ENCODE measurements at regions not wholly inside any gene's neighbourhood (a gene's known extent, or its start where the extent isn't known, plus 50 kb on each side); places are given as distances from the start of the nearest gene placed in this dataset.

GRCh38 chr5:174309131-174309795, 263.8 kb downstream of the NSG2 start:
- DNase-seq (ENCODE audit: low spot score): no peak
- TF ChIP-seq CTCF (IDR thresholded peaks at IDR 0.05; ENCODE audit: extremely low read depth, insufficient read depth, missing control alignments): no peak
- in situ Hi-C loops (cut with MboI; ENCODE audit: low pct_unique_long_range_greater_than_20kb, low sequenced_read_pairs, unreplicated experiment): loop anchor here (25.0 kb wide), 2 partner anchors 247 to 697 kb away; partner anchors contain the start of gene BOD1

- in situ Hi-C loops (cut with MboI; ENCODE audit: low pct_unique_long_range_greater_than_20kb, low sequenced_read_pairs, unreplicated experiment): loop anchor here (25.0 kb wide), 2 partner anchors 248 to 698 kb away; partner anchors contain the start of gene BOD1
- no peak for DNase-seq (ENCODE audit: low spot score)
- TF ChIP-seq CTCF (IDR thresholded peaks at IDR 0.05; ENCODE audit: extremely low read depth, insufficient read depth, missing control alignments): no peak
These were observed 264.7 kb downstream of the NSG2 start for GRCh38 chr5:174310243-174310642.

- DNase-seq (ENCODE audit: low spot score): no peak
- TF ChIP-seq CTCF (IDR thresholded peaks at IDR 0.05; ENCODE audit: extremely low read depth, insufficient read depth, missing control alignments): no peak
- in situ Hi-C loops (cut with MboI; ENCODE audit: low pct_unique_long_range_greater_than_20kb, low sequenced_read_pairs, unreplicated experiment): loop anchor here (25.0 kb wide), 2 partner anchors 248 to 698 kb away; partner anchors contain the start of gene BOD1
These were observed 265.2 kb downstream of the NSG2 start for GRCh38 chr5:174310706-174311105.

- DNase-seq (ENCODE audit: low spot score): no peak
- in situ Hi-C loops (cut with MboI; ENCODE audit: low pct_unique_long_range_greater_than_20kb, low sequenced_read_pairs, unreplicated experiment): loop anchor here (25.0 kb wide), 2 partner anchors 249 to 699 kb away; partner anchors contain the start of gene BOD1
- TF ChIP-seq CTCF (IDR thresholded peaks at IDR 0.05; ENCODE audit: extremely low read depth, insufficient read depth, missing control alignments): no peak
These were observed 265.6 kb downstream of the NSG2 start for GRCh38 chr5:174311121-174311520.

GRCh38 chr5:174311531-174312269, 266.2 kb downstream of the NSG2 start:
- in situ Hi-C loops (cut with MboI; ENCODE audit: low pct_unique_long_range_greater_than_20kb, low sequenced_read_pairs, unreplicated experiment): loop anchor here (25.0 kb wide), 2 partner anchors 249 to 699 kb away; partner anchors contain the start of gene BOD1
- peak; percentile 95 for TF ChIP-seq CTCF (IDR thresholded peaks at IDR 0.05; ENCODE audit: extremely low read depth, insufficient read depth, missing control alignments)
- peak; percentile 87 for DNase-seq (ENCODE audit: low spot score)

GRCh38 chr5:174312270-174312617, 266.7 kb downstream of the NSG2 start:
- TF ChIP-seq CTCF (IDR thresholded peaks at IDR 0.05; ENCODE audit: extremely low read depth, insufficient read depth, missing control alignments): no peak
- no peak for DNase-seq (ENCODE audit: low spot score)
- in situ Hi-C loops (cut with MboI; ENCODE audit: low pct_unique_long_range_greater_than_20kb, low sequenced_read_pairs, unreplicated experiment): loop anchor here (25.0 kb wide), 2 partner anchors 250 to 700 kb away; partner anchors contain the start of gene BOD1
